OCI-LY7 (cell line): ENCODE measurements at regions not wholly inside any gene's neighbourhood (a gene's known extent, or its start where the extent isn't known, plus 50 kb on each side); places are given as distances from the start of the nearest gene placed in this dataset.

Source experiments
- BruUV-seq: library from RNA; stranded (reverse); fragments of 400-500 nt; replicated peaks from 2 replicates; lab custom pipeline; 2021; lab: Mats Ljungman, UMichigan
- CTCF ChIA-PET: fragments of 300-600 bp; sonication (Branson Sonifier 250); formaldehyde crosslinking; loops from one replicate; lab custom pipeline; 2022; ENCODE audit warnings: antibody characterized with exemption; ENCODE audit not compliant: unreplicated experiment; lab: Charles Lee
- POLR2A ChIA-PET: fragments of 300-600 bp; sonication (Branson Sonifier 250); formaldehyde crosslinking; loops from one replicate; lab custom pipeline; 2022; ENCODE audit warnings: antibody characterized with exemption; lab: Charles Lee
- DNase-seq: peaks from one replicate; pipeline ENCODE4 v3.0.0-alpha.2; 2015; ENCODE audit warnings: low spot score
- H2AFZ ChIP-seq: fragments of 200-600 bp; sonication (generic), shearing (Covaris generic); 2 replicates; pipeline ENCODE4 v1.6.1; 2014; ENCODE audit warnings: mild to moderate bottlenecking, antibody characterized with exemption, low read length, moderate library complexity
- H3K27ac ChIP-seq: fragments of 200-600 bp; sonication (generic); 2 replicates; pipeline ENCODE4 v1.5.1; 2014; ENCODE audit warnings: mixed run types, low read depth, mild to moderate bottlenecking, moderate library complexity, low read length, inconsistent platforms; ENCODE audit not compliant: poor library complexity, severe bottlenecking
- H3K36me3 ChIP-seq: fragments of 200-600 bp; sonication (generic); 2 replicates; pipeline ENCODE4 v1.6.1; 2014; ENCODE audit warnings: mild to moderate bottlenecking, antibody characterized with exemption, low read length, moderate library complexity, mixed read lengths; ENCODE audit not compliant: insufficient read depth
- H3K4me1 ChIP-seq: fragments of 200-600 bp; sonication (generic); 2 replicates; pipeline ENCODE4 v1.5.1; 2014; ENCODE audit warnings: mild to moderate bottlenecking, low read length; ENCODE audit not compliant: insufficient read depth, poor library complexity, severe bottlenecking
- H3K4me2 ChIP-seq: fragments of 200-600 bp; sonication (generic); 2 replicates; pipeline ENCODE4 v1.6.1; 2014; ENCODE audit warnings: mild to moderate bottlenecking, low read length
- H3K4me3 ChIP-seq: fragments of 200-600 bp; sonication (generic); 2 replicates; pipeline ENCODE4 v1.5.1; 2014; ENCODE audit warnings: mild to moderate bottlenecking, low read depth, low read length; ENCODE audit not compliant: poor library complexity, severe bottlenecking
- H3K79me2 ChIP-seq: fragments of 200-600 bp; sonication (generic); 2 replicates; pipeline ENCODE4 v1.6.1; 2016; ENCODE audit warnings: low read depth, mild to moderate bottlenecking, low read length, moderate library complexity, mixed read lengths; ENCODE audit not compliant: insufficient read depth
- H3K9me2 ChIP-seq: fragments of 200-600 bp; sonication (generic); 2 replicates; pipeline ENCODE4 v1.6.1; 2016; ENCODE audit warnings: mild to moderate bottlenecking, low read length, mixed read lengths; ENCODE audit not compliant: insufficient read depth
- H3K9me3 ChIP-seq: fragments of 200-600 bp; sonication (generic); 2 replicates; pipeline ENCODE4 v1.6.1; 2014; ENCODE audit warnings: mild to moderate bottlenecking, mixed run types, low read length, mixed read lengths
- H4K20me1 ChIP-seq: fragments of 200-600 bp; sonication (generic); 2 replicates; pipeline ENCODE4 v1.6.1; 2014; ENCODE audit warnings: mild to moderate bottlenecking, antibody characterized with exemption, low read length, moderate library complexity, mixed read lengths; ENCODE audit not compliant: insufficient read depth
- CTCF ChIP-seq: fragments of 200-600 bp; sonication (generic); conservative IDR thresholded peaks from 2 replicates; pipeline ENCODE4 v1.5.1; 2014; ENCODE audit warnings: mild to moderate bottlenecking, antibody characterized with exemption, low read length, moderate library complexity, mixed read lengths
- EZH2phosphoT487 ChIP-seq: fragments of 200-600 bp; sonication (generic); IDR thresholded peaks from 2 replicates; pipeline ENCODE4 v1.6.1; 2018; ENCODE audit warnings: low read depth, borderline replicate concordance, mild to moderate bottlenecking, mixed run types, antibody characterized with exemption, low read length, moderate library complexity, mixed read lengths
- intact Hi-C: fragments of 100-400 bp; cut with micrococcal nuclease; formaldehyde crosslinking; loops from one replicate; pipeline ENCODE4 v1.10.0; 2022; ENCODE audit not compliant: unreplicated experiment

GRCh38 chr13:33485247-33485646, 199.7 kb upstream of the STARD13 start:
- Histone ChIP-seq H3K4me3 (no peak overlapping the region), H2AFZ (no peak overlapping the region), H3K36me3 (no peaks in the 10 kb centered on the region), H3K9me2 (no peaks in the 10 kb centered on the region), H3K9me3 (peaks cover 12% of the 10 kb centered on the region; the same call in 1 of the 2 replicates), H3K27ac (no peak overlapping the region), H3K4me2 (no peak overlapping the region), H4K20me1 (no peaks in the 10 kb centered on the region), H3K4me1 (no peaks in the 10 kb centered on the region), H3K79me2 (no peaks in the 10 kb centered on the region)
- no peak for DNase-seq
- POLR2A ChIA-PET = interaction anchor here (0.7 kb wide), 1 partner anchor 363 kb away, joined by 3 read pairs; no protein-coding TSS in a partner anchor
- CTCF ChIA-PET = no interaction called here
- no TSS peak for BruUV-seq
- no peak for TF ChIP-seq EZH2phosphoT487
- no peak for TF ChIP-seq CTCF
- intact Hi-C loops = no loop called here

- CTCF ChIA-PET = no interaction called here
- H3K4me1 ChIP-seq = no peaks in the 10 kb centered on the region
- BruUV-seq = no TSS peak
These were observed 202.2 kb upstream of the STARD13 start for GRCh38 chr13:33487575-33488243.

More at GRCh38 chr13:33487575-33488243, 202.2 kb upstream of the STARD13 start:
- no peak overlapping the region for H3K4me3 ChIP-seq
- no peaks in the 10 kb centered on the region for H4K20me1 ChIP-seq
- H3K9me2 ChIP-seq = no peaks in the 10 kb centered on the region
- H2AFZ ChIP-seq = no peak overlapping the region
- TF ChIP-seq EZH2phosphoT487 = no peak
- TF ChIP-seq CTCF = peak; percentile 55
- peak; percentile 12 for DNase-seq
- H3K9me3 ChIP-seq = peaks cover 12% of the 10 kb centered on the region; the same call in 1 of the 2 replicates
- no peak overlapping the region for H3K27ac ChIP-seq
- H3K36me3 ChIP-seq = no peaks in the 10 kb centered on the region
- POLR2A ChIA-PET = interaction anchor here (0.6 kb wide), 1 partner anchor 518 kb away, joined by 3 read pairs; no protein-coding TSS in a partner anchor
- no peaks in the 10 kb centered on the region for H3K79me2 ChIP-seq
- no peak overlapping the region for H3K4me2 ChIP-seq
- intact Hi-C loops = no loop called here
